ENCODE measurements at regions not wholly inside any gene's neighbourhood (a gene's known extent, or its start where the extent isn't known, plus 50 kb on each side); places are given as distances from the start of the nearest gene placed in this dataset.

DNA sequence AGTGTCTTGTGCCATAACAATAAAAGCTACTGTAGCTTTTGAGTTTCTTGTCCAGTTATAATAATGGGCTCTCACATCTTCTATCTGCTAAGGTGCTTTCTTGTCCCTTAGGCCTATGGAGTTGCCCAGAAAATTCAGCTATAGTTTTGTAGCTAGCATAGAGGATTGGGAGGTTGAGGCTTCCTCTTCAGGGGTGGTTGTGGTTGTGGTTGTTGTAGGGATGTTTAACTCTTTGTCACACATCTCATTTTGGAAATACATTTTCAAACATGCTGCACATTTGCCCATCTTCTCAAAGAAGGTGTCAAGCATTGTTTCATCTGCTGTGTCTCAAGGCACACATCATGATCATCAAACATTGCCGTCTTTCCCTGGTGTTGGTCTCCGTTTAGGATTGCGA is 65.0 kb downstream of the ATXN3L start:
- no peak overlapping the region for H3K27ac Mint-ChIP-seq
- H3K4me1 Mint-ChIP-seq (ENCODE audit: unreplicated experiment) = no peaks in the 10 kb centered on the region
- no peaks in the 10 kb centered on the region for H3K36me3 Mint-ChIP-seq
- no peak overlapping the region for H3K4me3 Mint-ChIP-seq
- H3K9me3 Mint-ChIP-seq = peaks cover 5% of the 10 kb centered on the region
- DNase-seq (ENCODE audit: extremely low spot score, unreplicated experiment) = no peak
- TF ChIP-seq, protein P1, sequence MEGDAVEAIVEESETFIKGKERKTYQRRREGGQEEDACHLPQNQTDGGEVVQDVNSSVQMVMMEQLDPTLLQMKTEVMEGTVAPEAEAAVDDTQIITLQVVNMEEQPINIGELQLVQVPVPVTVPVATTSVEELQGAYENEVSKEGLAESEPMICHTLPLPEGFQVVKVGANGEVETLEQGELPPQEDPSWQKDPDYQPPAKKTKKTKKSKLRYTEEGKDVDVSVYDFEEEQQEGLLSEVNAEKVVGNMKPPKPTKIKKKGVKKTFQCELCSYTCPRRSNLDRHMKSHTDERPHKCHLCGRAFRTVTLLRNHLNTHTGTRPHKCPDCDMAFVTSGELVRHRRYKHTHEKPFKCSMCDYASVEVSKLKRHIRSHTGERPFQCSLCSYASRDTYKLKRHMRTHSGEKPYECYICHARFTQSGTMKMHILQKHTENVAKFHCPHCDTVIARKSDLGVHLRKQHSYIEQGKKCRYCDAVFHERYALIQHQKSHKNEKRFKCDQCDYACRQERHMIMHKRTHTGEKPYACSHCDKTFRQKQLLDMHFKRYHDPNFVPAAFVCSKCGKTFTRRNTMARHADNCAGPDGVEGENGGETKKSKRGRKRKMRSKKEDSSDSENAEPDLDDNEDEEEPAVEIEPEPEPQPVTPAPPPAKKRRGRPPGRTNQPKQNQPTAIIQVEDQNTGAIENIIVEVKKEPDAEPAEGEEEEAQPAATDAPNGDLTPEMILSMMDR (conservative IDR thresholded peaks at IDR 0.05) = no peak
- H3K27me3 Mint-ChIP-seq = no peaks in the 10 kb centered on the region

DNA sequence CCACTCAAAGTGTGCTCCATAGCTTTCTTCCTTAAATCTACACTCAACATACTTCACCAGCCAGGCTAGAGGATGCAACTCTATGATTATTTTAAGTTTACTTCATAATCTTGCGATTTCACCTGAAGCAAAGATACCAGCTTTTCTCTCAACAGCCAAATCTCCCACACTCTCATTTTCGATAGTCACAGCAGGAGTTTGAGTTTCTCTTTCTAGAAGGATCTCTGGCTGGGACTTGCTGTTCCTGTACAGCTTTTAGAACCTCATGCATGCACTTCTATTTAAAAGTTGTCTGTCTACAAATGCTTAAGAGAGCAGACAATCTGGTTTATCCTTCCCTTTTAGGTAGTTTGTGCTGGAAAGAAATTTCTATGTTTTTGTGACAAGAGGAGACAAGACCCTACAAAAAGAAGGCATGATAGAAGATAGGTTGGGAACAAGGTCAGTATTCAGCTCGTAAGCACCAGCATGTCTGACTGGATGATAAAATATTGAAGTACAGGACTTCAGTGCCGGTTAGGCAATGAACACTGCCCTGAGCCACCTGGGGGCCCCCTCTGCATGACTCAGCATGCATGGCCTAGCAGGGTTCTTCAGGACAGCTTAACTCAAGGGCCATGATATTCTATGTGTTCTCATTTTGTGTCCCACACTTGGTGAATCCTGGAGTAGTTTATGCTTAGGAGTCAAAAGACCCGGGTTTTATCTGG is 65.6 kb downstream of the ATXN3L start:
- no peak overlapping the region for H3K4me3 Mint-ChIP-seq
- H3K27me3 Mint-ChIP-seq = no peaks in the 10 kb centered on the region
- DNase-seq (ENCODE audit: extremely low spot score, unreplicated experiment) = no peak
- no peaks in the 10 kb centered on the region for H3K36me3 Mint-ChIP-seq
- TF ChIP-seq, protein P1 (conservative IDR thresholded peaks at IDR 0.05) = no peak
- H3K9me3 Mint-ChIP-seq = peaks cover 5% of the 10 kb centered on the region
- H3K4me1 Mint-ChIP-seq (ENCODE audit: unreplicated experiment) = no peaks in the 10 kb centered on the region
- no peak overlapping the region for H3K27ac Mint-ChIP-seq

DNA sequence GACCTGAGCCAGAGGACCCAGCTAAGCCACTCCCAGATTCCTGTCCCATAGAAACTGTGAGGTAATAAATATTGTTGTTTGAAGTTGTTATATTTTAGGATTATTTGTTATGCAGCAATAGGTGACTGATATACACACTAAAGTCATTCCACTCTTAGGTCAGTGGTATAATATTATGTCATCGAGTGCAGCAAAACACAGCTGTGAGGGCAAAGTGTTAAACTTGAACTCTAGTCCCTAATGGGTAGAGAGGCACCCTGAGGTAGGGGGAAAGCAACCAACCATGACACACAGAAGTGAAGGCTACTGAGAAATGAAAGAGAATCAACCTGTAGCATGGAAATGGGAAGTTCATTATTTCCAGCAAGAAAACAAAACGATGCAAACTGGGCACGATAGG is 66.6 kb downstream of the ATXN3L start:
- H3K4me1 Mint-ChIP-seq (ENCODE audit: unreplicated experiment) = no peaks in the 10 kb centered on the region
- DNase-seq (ENCODE audit: extremely low spot score, unreplicated experiment) = no peak
- no peak overlapping the region for H3K4me3 Mint-ChIP-seq
- no peak overlapping the region for H3K27ac Mint-ChIP-seq
- TF ChIP-seq, protein P1 (conservative IDR thresholded peaks at IDR 0.05) = no peak
- no peaks in the 10 kb centered on the region for H3K36me3 Mint-ChIP-seq
- no peaks in the 10 kb centered on the region for H3K27me3 Mint-ChIP-seq
- peaks cover 5% of the 10 kb centered on the region for H3K9me3 Mint-ChIP-seq

DNA sequence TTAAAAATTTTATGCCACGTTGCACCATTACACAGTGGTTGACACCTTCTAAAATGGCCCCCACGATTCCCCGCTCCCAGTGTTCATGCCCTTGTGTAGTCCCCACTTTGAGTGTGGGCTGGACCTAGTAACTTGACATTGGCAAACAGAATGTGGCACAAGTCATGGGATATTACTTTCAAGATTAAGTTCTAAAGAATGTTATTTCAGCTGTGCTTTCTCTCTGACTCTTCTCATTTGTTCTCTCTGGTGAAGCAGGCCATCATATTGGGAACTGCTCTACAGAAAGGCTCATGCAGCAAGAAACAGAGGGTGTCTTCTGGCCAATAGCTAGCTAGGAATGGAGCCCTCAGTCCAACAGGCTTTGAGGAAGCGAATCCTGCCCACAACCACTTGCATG is 67.1 kb downstream of the ATXN3L start:
- Mint-ChIP-seq H3K36me3 (no peaks in the 10 kb centered on the region), H3K4me3 (no peak overlapping the region), H3K27me3 (no peaks in the 10 kb centered on the region), H3K4me1 (ENCODE audit: unreplicated experiment) (no peaks in the 10 kb centered on the region), H3K27ac (no peak overlapping the region), H3K9me3 (peaks cover 5% of the 10 kb centered on the region)
- no peak for DNase-seq (ENCODE audit: extremely low spot score, unreplicated experiment)
- TF ChIP-seq, protein P1 (conservative IDR thresholded peaks at IDR 0.05) = no peak

DNA sequence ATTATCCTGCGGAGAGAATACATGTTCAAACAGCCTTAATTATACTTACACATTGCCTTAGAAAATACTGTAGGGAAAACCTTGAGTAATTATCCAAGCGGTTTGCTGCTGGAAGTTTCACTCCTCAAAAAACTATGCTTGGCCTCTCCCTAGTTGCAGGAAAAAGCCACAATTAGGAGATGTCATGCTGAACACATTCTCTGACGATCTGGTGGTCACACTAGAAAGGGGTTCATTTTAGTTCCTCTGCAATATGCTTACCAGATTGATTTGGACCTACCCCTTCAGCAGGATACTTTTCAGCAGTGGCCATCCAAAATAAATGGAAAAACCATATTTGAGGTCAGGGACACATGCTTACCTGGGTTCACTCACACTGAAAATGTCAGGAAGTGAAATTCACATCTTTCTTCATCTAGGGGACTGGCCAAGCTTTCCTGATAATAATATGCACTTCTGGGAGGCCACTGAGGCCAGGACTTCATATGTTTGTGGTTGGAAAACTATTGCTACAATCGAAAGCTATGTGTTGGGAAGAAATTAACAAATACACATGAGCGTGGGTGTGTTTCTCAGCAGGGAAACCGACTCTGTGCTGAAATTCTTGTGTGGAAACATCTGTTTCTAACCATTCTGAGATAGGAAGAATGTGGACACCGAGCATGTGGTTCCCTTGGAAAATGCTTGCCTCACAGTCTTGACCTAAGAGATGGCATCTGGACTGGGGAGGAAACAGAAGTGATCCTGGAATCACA is 68.8 kb downstream of the ATXN3L start:
- H3K36me3 Mint-ChIP-seq = no peaks in the 10 kb centered on the region
- no peak for DNase-seq (ENCODE audit: extremely low spot score, unreplicated experiment)
- no peaks in the 10 kb centered on the region for H3K27me3 Mint-ChIP-seq

More for the DNA sequence above, 68.8 kb downstream of the ATXN3L start:
- Mint-ChIP-seq H3K4me1 (ENCODE audit: unreplicated experiment) (no peaks in the 10 kb centered on the region), H3K4me3 (no peak overlapping the region), H3K27ac (no peak overlapping the region), H3K9me3 (peaks cover 7% of the 10 kb centered on the region)
- TF ChIP-seq, protein P1 (conservative IDR thresholded peaks at IDR 0.05) = no peak

All from type B pancreatic cell (in vitro differentiated cells).